Tibial nerve (tissue), 4 donors: ENCODE measurements at regions not wholly inside any gene's neighbourhood (a gene's known extent, or its start where the extent isn't known, plus 50 kb on each side); places are given as distances from the start of the nearest gene placed in this dataset.

Source experiments
- DNase-seq, 2 donors: peaks; one replicate each; pipeline ENCODE4 v3.0.0-alpha.2; 2019; ENCODE audit warnings: low spot score in 2 of 2
- H3K27ac ChIP-seq, 4 donors: fragments of 200-600 bp; sonication (generic) in 3 of 4; one replicate each; pipeline ENCODE4 v1.5.1; 2017 to 2019; ENCODE audit warnings: mild to moderate bottlenecking in 1 of 4
- H3K27me3 ChIP-seq, 2 donors: fragments of 200-600 bp; sonication (generic) in 1 of 2; one replicate each; pipeline versions ENCODE4 v1.5.1 to v1.6.0; 2017 to 2019
- H3K36me3 ChIP-seq, 3 donors: fragments of 200-600 bp; sonication (generic); one replicate each; pipeline ENCODE4 v1.5.1; 2018 to 2019
- H3K4me1 ChIP-seq, 4 donors: fragments of 200-600 bp; sonication (generic) in 3 of 4; one replicate each; pipeline ENCODE4 v1.5.1; 2017 to 2019
- H3K4me3 ChIP-seq, 4 donors: fragments of 200-600 bp; sonication (generic) in 3 of 4; one replicate each; pipeline ENCODE4 v1.5.1; 2017 to 2019; ENCODE audit warnings: mild to moderate bottlenecking in 1 of 4, moderate library complexity in 1 of 4
- H3K9me3 ChIP-seq, 4 donors: fragments of 200-600 bp; sonication (generic) in 3 of 4; one replicate each; pipeline ENCODE4 v1.5.1; 2017 to 2019
- EP300 ChIP-seq, 2 donors: sonication (generic); formaldehyde crosslinking; IDR thresholded peaks; one replicate each; pipeline ENCODE4 v1.6.1; 2017; ENCODE audit warnings: antibody characterized with exemption in 2 of 2, mild to moderate bottlenecking in 1 of 2
- POLR2A ChIP-seq, 2 donors: fragments of 450-650 bp; IDR thresholded peaks; one replicate each; pipeline ENCODE4 v1.6.1; 2017; ENCODE audit warnings: antibody characterized with exemption in 2 of 2, mild to moderate bottlenecking in 2 of 2, moderate library complexity in 2 of 2
- WGBS, 2 donors: methylation state at CpG; one replicate each; pipeline ENCODE4 v1.1.5; 2018; 5-methylcytosine and 5-hydroxymethylcytosine counted together
- TF ChIP-seq, protein P1 (sequence below), 5 experiments: fragments of 200-600 bp in 3 of 5; fragments of 450-650 bp in 2 of 5; sonication (generic) in 3 of 5; IDR thresholded peaks; one replicate each; pipeline ENCODE4 v1.5.1; 2016 to 2019; ENCODE audit warnings: antibody characterized with exemption in 5 of 5, mild to moderate bottlenecking in 3 of 5, moderate library complexity in 2 of 5

GRCh38 chr4:174036576-174036975 is 246.9 kb downstream of the FBXO8 start:
- no peak for DNase-seq
- 75 to 77% methylated on average over 4 of the region's 4 CpGs for WGBS, 2 donors
- TF ChIP-seq EP300 (IDR thresholded peaks at IDR 0.05) (no peak), POLR2A (IDR thresholded peaks at IDR 0.05) (no peak)
- TF ChIP-seq, protein P1, sequence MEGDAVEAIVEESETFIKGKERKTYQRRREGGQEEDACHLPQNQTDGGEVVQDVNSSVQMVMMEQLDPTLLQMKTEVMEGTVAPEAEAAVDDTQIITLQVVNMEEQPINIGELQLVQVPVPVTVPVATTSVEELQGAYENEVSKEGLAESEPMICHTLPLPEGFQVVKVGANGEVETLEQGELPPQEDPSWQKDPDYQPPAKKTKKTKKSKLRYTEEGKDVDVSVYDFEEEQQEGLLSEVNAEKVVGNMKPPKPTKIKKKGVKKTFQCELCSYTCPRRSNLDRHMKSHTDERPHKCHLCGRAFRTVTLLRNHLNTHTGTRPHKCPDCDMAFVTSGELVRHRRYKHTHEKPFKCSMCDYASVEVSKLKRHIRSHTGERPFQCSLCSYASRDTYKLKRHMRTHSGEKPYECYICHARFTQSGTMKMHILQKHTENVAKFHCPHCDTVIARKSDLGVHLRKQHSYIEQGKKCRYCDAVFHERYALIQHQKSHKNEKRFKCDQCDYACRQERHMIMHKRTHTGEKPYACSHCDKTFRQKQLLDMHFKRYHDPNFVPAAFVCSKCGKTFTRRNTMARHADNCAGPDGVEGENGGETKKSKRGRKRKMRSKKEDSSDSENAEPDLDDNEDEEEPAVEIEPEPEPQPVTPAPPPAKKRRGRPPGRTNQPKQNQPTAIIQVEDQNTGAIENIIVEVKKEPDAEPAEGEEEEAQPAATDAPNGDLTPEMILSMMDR (IDR thresholded peaks at IDR 0.05): no peak
- H3K36me3 ChIP-seq: no peaks in the 10 kb centered on the region
- no peak overlapping the region for H3K27ac ChIP-seq
- H3K4me1 ChIP-seq: peaks cover 0 to 6% (median 0%) of the 10 kb centered on the region in 4 donors
- no peaks in the 10 kb centered on the region for H3K27me3 ChIP-seq
- H3K9me3 ChIP-seq: no peaks in the 10 kb centered on the region
- H3K4me3 ChIP-seq: no peak overlapping the region

DNA sequence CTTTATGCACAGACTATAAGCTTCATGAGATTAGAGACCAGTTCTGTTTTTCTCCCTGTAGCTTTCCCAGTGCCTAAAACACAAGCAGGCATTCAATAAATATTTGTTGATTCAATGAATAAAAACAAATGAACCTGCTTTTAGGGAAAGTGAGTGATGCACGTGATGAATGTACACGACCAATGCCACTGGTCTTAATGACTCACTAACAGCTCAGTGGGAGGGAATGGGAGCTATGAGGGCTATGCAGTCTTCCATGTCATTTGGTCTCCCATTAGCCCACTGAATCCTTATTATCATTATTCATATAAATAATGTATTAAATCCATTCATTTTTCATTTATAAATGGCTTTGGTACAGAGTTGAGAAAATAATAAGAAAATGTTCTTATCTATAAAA is 247.4 kb downstream of the FBXO8 start:
- no peak for DNase-seq
- H3K4me3 ChIP-seq: no peak overlapping the region
- WGBS, 2 donors: 34 to 39% methylated on average over 2 of the region's 2 CpGs
- H3K36me3 ChIP-seq: no peaks in the 10 kb centered on the region
- no peaks in the 10 kb centered on the region for H3K27me3 ChIP-seq
- no peak overlapping the region for H3K27ac ChIP-seq
- peaks cover 0 to 6% (median 0%) of the 10 kb centered on the region in 4 donors for H3K4me1 ChIP-seq
- TF ChIP-seq, protein P1 (IDR thresholded peaks at IDR 0.05): no peak
- TF ChIP-seq POLR2A (IDR thresholded peaks at IDR 0.05) (no peak), EP300 (IDR thresholded peaks at IDR 0.05) (no peak)
- H3K9me3 ChIP-seq: no peaks in the 10 kb centered on the region

DNA sequence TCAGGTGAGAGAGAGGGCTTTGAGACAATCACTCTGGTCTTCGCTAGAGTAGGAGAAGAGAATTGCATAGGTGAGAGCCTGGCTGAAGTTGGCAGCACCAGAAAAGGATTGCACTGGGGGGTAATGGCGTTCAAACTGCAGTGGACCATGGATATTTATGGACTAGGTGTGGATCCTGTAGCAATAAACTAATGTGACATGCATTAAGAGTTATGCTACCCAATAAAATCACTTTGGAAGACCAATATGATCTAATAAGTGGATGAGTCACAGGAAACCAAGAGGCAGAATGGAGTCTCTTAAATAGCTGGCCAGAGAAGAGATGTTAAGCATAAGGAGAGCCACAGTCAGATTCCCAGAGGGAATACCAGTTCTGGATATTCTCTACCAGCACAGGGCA is 259.8 kb downstream of the FBXO8 start:
- no peak overlapping the region for H3K27ac ChIP-seq
- TF ChIP-seq EP300 (IDR thresholded peaks at IDR 0.05): no peak
- TF ChIP-seq, protein P1 (IDR thresholded peaks at IDR 0.05): no peak
- no peak for TF ChIP-seq POLR2A (IDR thresholded peaks at IDR 0.05)
- no peaks in the 10 kb centered on the region for H3K27me3 ChIP-seq
- no peaks in the 10 kb centered on the region for H3K4me1 ChIP-seq
- no peak overlapping the region for H3K4me3 ChIP-seq
- no peaks in the 10 kb centered on the region for H3K9me3 ChIP-seq
- no peaks in the 10 kb centered on the region for H3K36me3 ChIP-seq
- 70 to 88% methylated on average over 2 of the region's 2 CpGs for WGBS, 2 donors
- no peak for DNase-seq

DNA sequence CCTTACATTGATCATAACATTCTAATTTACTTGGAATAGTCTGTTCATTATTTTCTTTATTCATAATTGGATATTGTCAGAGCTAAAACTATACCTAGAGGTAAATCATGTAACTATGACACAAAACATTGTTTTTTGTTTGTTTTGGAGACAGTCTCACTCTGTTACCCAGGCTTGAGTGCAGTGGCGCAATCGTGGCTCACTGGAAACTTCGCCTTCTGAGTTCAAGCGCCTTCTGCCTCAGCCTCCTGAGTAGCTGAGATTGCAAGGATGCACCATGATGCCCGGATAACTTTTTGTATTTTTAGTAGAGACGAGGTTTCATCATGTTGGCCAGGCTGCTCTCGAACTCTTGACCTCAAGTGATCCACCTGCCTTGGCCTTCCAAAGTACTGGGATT is 265.2 kb downstream of the FBXO8 start:
- TF ChIP-seq POLR2A (IDR thresholded peaks at IDR 0.05) (no peak), EP300 (IDR thresholded peaks at IDR 0.05) (no peak)
- TF ChIP-seq, protein P1 (IDR thresholded peaks at IDR 0.05): no peak
- no peak for DNase-seq
- 91 to 94% methylated on average over 7 of the region's 7 CpGs for WGBS, 2 donors

GRCh38 chr4:174016251-174016650 is 267.2 kb downstream of the FBXO8 start:
- Histone ChIP-seq H3K27me3 (no peaks in the 10 kb centered on the region), H3K4me3 (no peak overlapping the region), H3K9me3 (no peaks in the 10 kb centered on the region), H3K4me1 (no peaks in the 10 kb centered on the region), H3K27ac (no peak overlapping the region), H3K36me3 (no peaks in the 10 kb centered on the region)
- TF ChIP-seq POLR2A (IDR thresholded peaks at IDR 0.05) (no peak), EP300 (IDR thresholded peaks at IDR 0.05) (no peak)
- TF ChIP-seq, protein P1 (IDR thresholded peaks at IDR 0.05): no peak
- DNase-seq: no peak
- WGBS, 2 donors: 50 to 74% methylated on average over 2 of the region's 2 CpGs

More for the DNA sequence above, 265.2 kb downstream of the FBXO8 start:
- Histone ChIP-seq H3K9me3 (no peaks in the 10 kb centered on the region), H3K27me3 (no peaks in the 10 kb centered on the region), H3K27ac (no peak overlapping the region), H3K36me3 (no peaks in the 10 kb centered on the region), H3K4me1 (no peaks in the 10 kb centered on the region), H3K4me3 (no peak overlapping the region)
